ENCODE measurements at regions not wholly inside any gene's neighbourhood (a gene's known extent, or its start where the extent isn't known, plus 50 kb on each side); places are given as distances from the start of the nearest gene placed in this dataset.
A peak's percentile ranks its signal among the peaks of the same experiment; 100 is the strongest.

DNA sequence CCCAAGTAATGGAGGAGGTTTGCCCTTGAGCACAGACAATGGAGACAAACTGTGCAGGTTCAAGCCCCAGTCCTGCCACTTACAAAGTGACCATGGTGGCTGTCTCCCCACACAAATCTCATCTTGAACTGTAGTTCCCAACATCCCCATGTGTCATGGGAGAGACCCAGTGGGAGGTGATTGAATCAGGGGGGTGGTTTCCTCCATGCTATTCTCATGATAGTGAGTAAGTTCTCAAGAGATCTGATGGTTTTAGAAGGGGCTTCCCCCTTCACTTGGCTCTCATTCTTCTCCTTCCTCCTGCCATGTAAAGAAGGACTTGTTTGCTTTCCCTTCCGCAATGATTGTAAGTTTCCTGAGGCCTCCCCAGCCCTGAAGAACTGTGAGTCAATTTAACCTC lies 225.4 kb downstream of the TXNL1 start:
- TF ChIP-seq, protein P1, sequence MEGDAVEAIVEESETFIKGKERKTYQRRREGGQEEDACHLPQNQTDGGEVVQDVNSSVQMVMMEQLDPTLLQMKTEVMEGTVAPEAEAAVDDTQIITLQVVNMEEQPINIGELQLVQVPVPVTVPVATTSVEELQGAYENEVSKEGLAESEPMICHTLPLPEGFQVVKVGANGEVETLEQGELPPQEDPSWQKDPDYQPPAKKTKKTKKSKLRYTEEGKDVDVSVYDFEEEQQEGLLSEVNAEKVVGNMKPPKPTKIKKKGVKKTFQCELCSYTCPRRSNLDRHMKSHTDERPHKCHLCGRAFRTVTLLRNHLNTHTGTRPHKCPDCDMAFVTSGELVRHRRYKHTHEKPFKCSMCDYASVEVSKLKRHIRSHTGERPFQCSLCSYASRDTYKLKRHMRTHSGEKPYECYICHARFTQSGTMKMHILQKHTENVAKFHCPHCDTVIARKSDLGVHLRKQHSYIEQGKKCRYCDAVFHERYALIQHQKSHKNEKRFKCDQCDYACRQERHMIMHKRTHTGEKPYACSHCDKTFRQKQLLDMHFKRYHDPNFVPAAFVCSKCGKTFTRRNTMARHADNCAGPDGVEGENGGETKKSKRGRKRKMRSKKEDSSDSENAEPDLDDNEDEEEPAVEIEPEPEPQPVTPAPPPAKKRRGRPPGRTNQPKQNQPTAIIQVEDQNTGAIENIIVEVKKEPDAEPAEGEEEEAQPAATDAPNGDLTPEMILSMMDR (conservative IDR thresholded peaks at IDR 0.05 in 1 of 2, IDR thresholded peaks at IDR 0.05 in 1 of 2; ENCODE audit: low read depth in 1 of 2, low read length in 2 of 2): no peak
- no peak for TF ChIP-seq EZH2 (IDR thresholded peaks at IDR 0.05; ENCODE audit: low read length, missing control alignments)
- Histone ChIP-seq H2AFZ (ENCODE audit: low read length) (no peak overlapping the region), H3K9me3 (ENCODE audit: control insufficient read depth, insufficient read depth, low read depth, low read length) (no peaks in the 10 kb centered on the region), H3K9ac (ENCODE audit: insufficient read depth, low read length) (no peak overlapping the region), H3K27me3 (ENCODE audit: control insufficient read depth, insufficient read depth, low read length) (no peaks in the 10 kb centered on the region), H3K4me3 (replicated peaks in 1 of 4; ENCODE audit: control extremely low read depth in 1 of 4, insufficient read depth in 1 of 4, low read depth in 3 of 4, low read length in 4 of 4) (no peak overlapping the region), H4K20me1 (ENCODE audit: control insufficient read depth, extremely low read depth, insufficient read depth, low read length) (no peaks in the 10 kb centered on the region), H3K79me2 (ENCODE audit: control insufficient read depth, insufficient read depth, low read length) (no peaks in the 10 kb centered on the region), H3K36me3 (ENCODE audit: control insufficient read depth, insufficient read depth, low read length) (no peaks in the 10 kb centered on the region), H3K4me2 (ENCODE audit: extremely low read depth, insufficient read depth, low read length) (no peak overlapping the region), H3K4me1 (ENCODE audit: control insufficient read depth, extremely low read depth, insufficient read depth, low read length) (no peaks in the 10 kb centered on the region), H3K27ac (ENCODE audit: insufficient read depth, low read length) (no peak overlapping the region)
- DNase-seq (ENCODE audit: low read depth in 2 of 2): no peak

DNA sequence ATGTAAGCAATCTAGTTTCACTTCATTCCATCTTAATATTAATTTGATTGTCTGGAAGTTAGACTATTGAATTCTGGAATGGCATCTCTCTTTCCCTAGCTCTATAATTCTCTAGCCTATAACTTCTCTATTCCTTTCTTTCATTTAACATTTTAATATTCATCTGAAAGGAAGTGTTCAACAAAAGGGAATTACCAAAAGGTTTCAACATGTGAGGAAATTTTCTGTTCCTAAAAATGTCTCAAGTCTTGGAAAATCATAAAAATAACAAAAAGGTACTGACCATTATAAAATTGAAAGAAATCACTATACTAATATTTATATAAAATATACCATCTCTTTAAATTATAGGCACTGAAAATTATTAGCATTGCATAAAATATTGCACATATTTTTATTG lies 228.7 kb downstream of the TXNL1 start:
- Histone ChIP-seq H4K20me1 (ENCODE audit: control insufficient read depth, extremely low read depth, insufficient read depth, low read length) (no peaks in the 10 kb centered on the region), H2AFZ (ENCODE audit: low read length) (no peak overlapping the region), H3K4me1 (ENCODE audit: control insufficient read depth, extremely low read depth, insufficient read depth, low read length) (no peaks in the 10 kb centered on the region), H3K4me2 (ENCODE audit: extremely low read depth, insufficient read depth, low read length) (no peak overlapping the region), H3K36me3 (ENCODE audit: control insufficient read depth, insufficient read depth, low read length) (no peaks in the 10 kb centered on the region), H3K27me3 (ENCODE audit: control insufficient read depth, insufficient read depth, low read length) (no peaks in the 10 kb centered on the region), H3K9me3 (ENCODE audit: control insufficient read depth, insufficient read depth, low read depth, low read length) (no peaks in the 10 kb centered on the region), H3K9ac (ENCODE audit: insufficient read depth, low read length) (no peak overlapping the region), H3K27ac (ENCODE audit: insufficient read depth, low read length) (no peak overlapping the region), H3K79me2 (ENCODE audit: control insufficient read depth, insufficient read depth, low read length) (no peaks in the 10 kb centered on the region), H3K4me3 (replicated peaks in 1 of 4; ENCODE audit: control extremely low read depth in 1 of 4, insufficient read depth in 1 of 4, low read depth in 3 of 4, low read length in 4 of 4) (no peak overlapping the region)
- TF ChIP-seq, protein P1 (conservative IDR thresholded peaks at IDR 0.05 in 1 of 2, IDR thresholded peaks at IDR 0.05 in 1 of 2; ENCODE audit: low read depth in 1 of 2, low read length in 2 of 2): no peak
- TF ChIP-seq EZH2 (IDR thresholded peaks at IDR 0.05; ENCODE audit: low read length, missing control alignments): no peak
- DNase-seq (ENCODE audit: low read depth in 2 of 2): no peak

DNA sequence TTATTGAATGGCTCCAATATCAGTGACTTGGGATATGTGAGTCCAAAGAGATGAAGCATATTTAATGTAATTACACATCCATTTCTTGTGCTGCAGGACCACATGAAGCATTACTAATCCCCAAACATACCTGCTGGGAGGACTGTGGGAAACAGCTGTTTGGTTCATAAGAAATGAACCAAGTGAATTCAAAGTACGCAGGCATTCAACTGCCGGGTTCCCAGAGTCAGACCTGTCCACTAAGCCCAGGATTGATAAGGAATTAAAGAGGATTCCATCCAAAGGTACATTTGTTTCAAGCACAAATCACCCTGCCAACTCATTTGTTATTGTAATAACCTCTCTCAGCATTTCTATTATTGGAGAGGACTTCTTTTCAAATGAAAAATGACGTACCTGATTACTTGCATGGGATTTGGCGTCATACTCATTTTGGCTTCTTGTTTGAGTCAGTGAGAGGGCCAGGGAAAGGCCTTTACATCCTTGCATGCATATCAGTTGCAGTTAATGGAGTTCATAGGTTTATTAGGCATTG lies 230.7 kb downstream of the TXNL1 start:
- H3K27ac ChIP-seq (ENCODE audit: insufficient read depth, low read length): no peak overlapping the region
- no peak overlapping the region for H3K4me3 ChIP-seq (replicated peaks in 1 of 4; ENCODE audit: control extremely low read depth in 1 of 4, insufficient read depth in 1 of 4, low read depth in 3 of 4, low read length in 4 of 4)
- DNase-seq (ENCODE audit: low read depth in 2 of 2): peak in 1 of 2 donors; percentile 12
- no peak overlapping the region for H2AFZ ChIP-seq (ENCODE audit: low read length)
- no peak overlapping the region for H3K9ac ChIP-seq (ENCODE audit: insufficient read depth, low read length)
- H3K27me3 ChIP-seq (ENCODE audit: control insufficient read depth, insufficient read depth, low read length): no peaks in the 10 kb centered on the region
- H4K20me1 ChIP-seq (ENCODE audit: control insufficient read depth, extremely low read depth, insufficient read depth, low read length): no peaks in the 10 kb centered on the region
- TF ChIP-seq EZH2 (IDR thresholded peaks at IDR 0.05; ENCODE audit: low read length, missing control alignments): no peak
- TF ChIP-seq, protein P1 (conservative IDR thresholded peaks at IDR 0.05 in 1 of 2, IDR thresholded peaks at IDR 0.05 in 1 of 2; ENCODE audit: low read depth in 1 of 2, low read length in 2 of 2): no peak
- H3K4me2 ChIP-seq (ENCODE audit: extremely low read depth, insufficient read depth, low read length): no peak overlapping the region
- H3K36me3 ChIP-seq (ENCODE audit: control insufficient read depth, insufficient read depth, low read length): no peaks in the 10 kb centered on the region
- no peaks in the 10 kb centered on the region for H3K4me1 ChIP-seq (ENCODE audit: control insufficient read depth, extremely low read depth, insufficient read depth, low read length)
- no peaks in the 10 kb centered on the region for H3K9me3 ChIP-seq (ENCODE audit: control insufficient read depth, insufficient read depth, low read depth, low read length)
- H3K79me2 ChIP-seq (ENCODE audit: control insufficient read depth, insufficient read depth, low read length): no peaks in the 10 kb centered on the region

All from fibroblast of lung (primary cell).